Neural cell (in vitro differentiated cells): ENCODE measurements at regions not wholly inside any gene's neighbourhood (a gene's known extent, or its start where the extent isn't known, plus 50 kb on each side); places are given as distances from the start of the nearest gene placed in this dataset.

ENCODE experiments used
- H2AFZ ChIP-seq: fragments of 200-600, 300-800 bp; sonication (generic), shearing (Covaris generic); 2 replicates; pipeline ENCODE4 v1.6.0; 2014; ENCODE audit warnings: low read depth, mild to moderate bottlenecking, antibody characterized with exemption, low read length, moderate library complexity
- H3F3A ChIP-seq: fragments of 200-600 bp; shearing (Covaris generic); 2 replicates; pipeline ENCODE4 v1.6.1; 2016; ENCODE audit warnings: mild to moderate bottlenecking, moderate library complexity, mixed read lengths, antibody characterized with exemption, low read length; ENCODE audit not compliant: insufficient read depth, poor library complexity, severe bottlenecking
- H3K27ac ChIP-seq: fragments of 200-600, 300-800 bp; sonication (generic), shearing (Covaris generic); 2 replicates; pipeline ENCODE4 v1.5.1; 2014; ENCODE audit warnings: mild to moderate bottlenecking, low read length, moderate library complexity
- H3K27me3 ChIP-seq: fragments of 300-800, 200-600 bp; sonication (generic), shearing (Covaris generic); 2 replicates; pipeline ENCODE4 v1.6.0; 2014; ENCODE audit warnings: mild to moderate bottlenecking, low read depth, low read length, moderate library complexity; ENCODE audit not compliant: insufficient read depth
- H3K36me3 ChIP-seq: fragments of 300-800, 200-600 bp; sonication (generic), shearing (Covaris generic); 2 replicates; pipeline ENCODE4 v1.5.1; 2014; ENCODE audit warnings: mild to moderate bottlenecking, antibody characterized with exemption, low read length, moderate library complexity; ENCODE audit not compliant: insufficient read depth
- H3K4me2 ChIP-seq: fragments of 300-800, 200-600 bp; sonication (generic), shearing (Covaris generic); 2 replicates; pipeline ENCODE4 v1.6.0; 2014; ENCODE audit warnings: mild to moderate bottlenecking, low read length
- H3K4me3 ChIP-seq: fragments of 300-800, 200-600 bp; sonication (generic), shearing (Covaris generic); 2 replicates; pipeline ENCODE4 v1.5.1; 2014; ENCODE audit warnings: mild to moderate bottlenecking, low read length, moderate library complexity
- H3K79me2 ChIP-seq: fragments of 200-600 bp; shearing (Covaris generic); replicated peaks from 2 replicates; pipeline ENCODE4 v1.6.0; 2014; ENCODE audit warnings: mild to moderate bottlenecking, low read length, moderate library complexity; ENCODE audit not compliant: insufficient read depth
- H3K9ac ChIP-seq: fragments of 300-800, 200-600 bp; sonication (generic), shearing (Covaris generic); 2 replicates; pipeline ENCODE4 v1.6.1; 2016; ENCODE audit warnings: mild to moderate bottlenecking, low read length, mixed read lengths
- H3K9me2 ChIP-seq: fragments of 200-600 bp; shearing (Covaris generic); 2 replicates; pipeline ENCODE4 v1.6.1; 2016; ENCODE audit warnings: mild to moderate bottlenecking, low read length, mixed read lengths; ENCODE audit not compliant: insufficient read depth
- H3K9me3 ChIP-seq: fragments of 200-600, 300-800 bp; sonication (generic), shearing (Covaris generic); 2 replicates; pipeline ENCODE4 v1.6.1; 2016; ENCODE audit warnings: mild to moderate bottlenecking, mixed run types, low read length, moderate library complexity, mixed read lengths
- H4K20me1 ChIP-seq: fragments of 200-600 bp; shearing (Covaris generic); 2 replicates; pipeline ENCODE4 v1.6.1; 2016; ENCODE audit warnings: mild to moderate bottlenecking, mixed run types; ENCODE audit not compliant: insufficient read depth
- CTCF ChIP-seq: fragments of 450-650 bp; IDR thresholded peaks from 2 replicates; pipeline ENCODE4 v1.5.1; 2014; ENCODE audit warnings: antibody characterized with exemption, mild to moderate bottlenecking, moderate library complexity; ENCODE audit not compliant: poor library complexity, severe bottlenecking
- EP300 ChIP-seq: fragments of 450-650 bp; conservative IDR thresholded peaks from 2 replicates; pipeline ENCODE4 v1.6.1; 2014; ENCODE audit warnings: antibody characterized with exemption, mild to moderate bottlenecking, moderate library complexity; ENCODE audit not compliant: poor library complexity, severe bottlenecking
- EZH2 ChIP-seq: fragments of 200-600, 300-800 bp; shearing (Covaris generic), sonication (generic); IDR thresholded peaks from 2 replicates; pipeline ENCODE4 v1.6.1; 2014; ENCODE audit warnings: antibody characterized with exemption, low read length, borderline replicate concordance, mild to moderate bottlenecking; ENCODE audit not compliant: insufficient read depth, poor library complexity, severe bottlenecking
- MXI1 ChIP-seq: fragments of 450-650 bp; conservative IDR thresholded peaks from 2 replicates; pipeline ENCODE4 v1.6.1; 2014; ENCODE audit warnings: antibody characterized with exemption, mild to moderate bottlenecking; ENCODE audit not compliant: poor library complexity, severe bottlenecking
- POLR2AphosphoS5 ChIP-seq: IDR thresholded peaks from 2 replicates; pipeline ENCODE4 v1.6.1; 2012
- RAD21 ChIP-seq: fragments of 450-650 bp; conservative IDR thresholded peaks from 2 replicates; pipeline ENCODE4 v1.6.1; 2014; ENCODE audit warnings: antibody characterized with exemption, mild to moderate bottlenecking, moderate library complexity
- SMC3 ChIP-seq: fragments of 450-650 bp; conservative IDR thresholded peaks from 2 replicates; pipeline ENCODE4 v1.6.1; 2014; ENCODE audit warnings: antibody characterized with exemption, mild to moderate bottlenecking, moderate library complexity; ENCODE audit not compliant: poor library complexity
- TAF1 ChIP-seq: IDR thresholded peaks from 2 replicates; pipeline ENCODE4 v1.6.1; 2012; ENCODE audit warnings: low read depth
- TF ChIP-seq, protein P1 (sequence below): IDR thresholded peaks from 2 replicates; pipeline ENCODE4 v1.6.1; 2012; ENCODE audit warnings: borderline replicate concordance

DNA sequence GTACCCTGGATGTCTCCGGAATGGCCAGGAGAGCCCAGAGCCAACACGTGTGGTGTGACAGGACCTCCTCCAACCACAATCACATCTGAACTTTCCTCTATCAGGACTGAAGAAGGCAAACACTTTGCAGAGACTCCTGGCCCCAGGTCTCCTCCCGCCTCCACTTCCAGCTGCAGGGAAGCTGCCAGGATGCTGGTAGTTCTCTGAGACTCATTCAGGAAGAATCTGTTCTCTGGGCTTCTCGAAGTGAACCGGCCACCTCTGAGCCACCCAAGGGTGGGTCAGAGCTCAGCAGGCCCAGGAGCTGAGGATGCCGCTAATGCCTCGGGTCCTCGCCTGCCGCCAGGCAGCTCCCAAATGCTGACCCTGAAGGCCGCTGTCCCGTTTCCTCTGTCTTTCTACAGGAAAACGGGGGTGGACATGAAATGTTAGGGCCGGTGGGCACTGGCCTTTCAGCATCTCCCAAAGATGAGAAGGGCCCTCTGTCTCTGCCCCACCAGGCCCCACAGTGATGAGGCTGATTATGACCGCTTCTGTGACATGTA is 789.9 kb downstream of the BRD1 start:
- no peaks in the 10 kb centered on the region for H3F3A ChIP-seq
- H3K9me3 ChIP-seq = no peaks in the 10 kb centered on the region
- no peak overlapping the region for H3K9ac ChIP-seq
- H3K36me3 ChIP-seq = no peaks in the 10 kb centered on the region
- H3K9me2 ChIP-seq = no peaks in the 10 kb centered on the region
- H3K79me2 ChIP-seq = no peaks in the 10 kb centered on the region
- no peaks in the 10 kb centered on the region for H3K27me3 ChIP-seq
- no peak overlapping the region for H3K4me2 ChIP-seq
- H3K27ac ChIP-seq = no peak overlapping the region
- no peaks in the 10 kb centered on the region for H4K20me1 ChIP-seq
- no peak overlapping the region for H3K4me3 ChIP-seq
- no peak overlapping the region for H2AFZ ChIP-seq
- TF ChIP-seq, protein P1, sequence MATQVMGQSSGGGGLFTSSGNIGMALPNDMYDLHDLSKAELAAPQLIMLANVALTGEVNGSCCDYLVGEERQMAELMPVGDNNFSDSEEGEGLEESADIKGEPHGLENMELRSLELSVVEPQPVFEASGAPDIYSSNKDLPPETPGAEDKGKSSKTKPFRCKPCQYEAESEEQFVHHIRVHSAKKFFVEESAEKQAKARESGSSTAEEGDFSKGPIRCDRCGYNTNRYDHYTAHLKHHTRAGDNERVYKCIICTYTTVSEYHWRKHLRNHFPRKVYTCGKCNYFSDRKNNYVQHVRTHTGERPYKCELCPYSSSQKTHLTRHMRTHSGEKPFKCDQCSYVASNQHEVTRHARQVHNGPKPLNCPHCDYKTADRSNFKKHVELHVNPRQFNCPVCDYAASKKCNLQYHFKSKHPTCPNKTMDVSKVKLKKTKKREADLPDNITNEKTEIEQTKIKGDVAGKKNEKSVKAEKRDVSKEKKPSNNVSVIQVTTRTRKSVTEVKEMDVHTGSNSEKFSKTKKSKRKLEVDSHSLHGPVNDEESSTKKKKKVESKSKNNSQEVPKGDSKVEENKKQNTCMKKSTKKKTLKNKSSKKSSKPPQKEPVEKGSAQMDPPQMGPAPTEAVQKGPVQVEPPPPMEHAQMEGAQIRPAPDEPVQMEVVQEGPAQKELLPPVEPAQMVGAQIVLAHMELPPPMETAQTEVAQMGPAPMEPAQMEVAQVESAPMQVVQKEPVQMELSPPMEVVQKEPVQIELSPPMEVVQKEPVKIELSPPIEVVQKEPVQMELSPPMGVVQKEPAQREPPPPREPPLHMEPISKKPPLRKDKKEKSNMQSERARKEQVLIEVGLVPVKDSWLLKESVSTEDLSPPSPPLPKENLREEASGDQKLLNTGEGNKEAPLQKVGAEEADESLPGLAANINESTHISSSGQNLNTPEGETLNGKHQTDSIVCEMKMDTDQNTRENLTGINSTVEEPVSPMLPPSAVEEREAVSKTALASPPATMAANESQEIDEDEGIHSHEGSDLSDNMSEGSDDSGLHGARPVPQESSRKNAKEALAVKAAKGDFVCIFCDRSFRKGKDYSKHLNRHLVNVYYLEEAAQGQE = no peak
- no peak for TF ChIP-seq EP300
- no peak for TF ChIP-seq RAD21
- TF ChIP-seq MXI1 = no peak
- no peak for TF ChIP-seq EZH2
- TF ChIP-seq CTCF = no peak
- TF ChIP-seq TAF1 = no peak
- TF ChIP-seq SMC3 = no peak
- no peak for TF ChIP-seq POLR2AphosphoS5

DNA sequence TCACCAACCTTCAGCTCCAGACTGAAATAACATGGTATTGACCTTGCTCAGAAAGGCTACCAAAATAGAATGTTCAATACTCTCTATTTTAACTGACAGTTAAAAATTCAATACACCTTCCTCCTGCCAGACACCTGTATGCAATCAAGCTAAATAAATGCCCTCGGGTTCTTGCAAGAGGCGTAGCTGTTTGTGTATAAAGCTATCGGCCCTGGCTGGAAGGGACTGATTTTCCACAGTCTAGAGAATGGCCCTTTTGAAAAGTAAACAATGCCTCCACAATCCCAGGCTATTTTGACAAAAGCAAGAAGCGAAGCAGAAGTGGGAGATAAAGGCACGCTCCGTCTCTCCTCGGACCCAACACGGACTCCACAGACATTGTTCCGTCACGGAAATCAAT is 791.2 kb downstream of the BRD1 start:
- H3K4me3 ChIP-seq = no peak overlapping the region
- H3K79me2 ChIP-seq = no peaks in the 10 kb centered on the region
- H3F3A ChIP-seq = no peaks in the 10 kb centered on the region
- no peaks in the 10 kb centered on the region for H3K27me3 ChIP-seq
- no peak overlapping the region for H3K4me2 ChIP-seq
- no peaks in the 10 kb centered on the region for H3K36me3 ChIP-seq
- no peak overlapping the region for H2AFZ ChIP-seq
- H3K9me3 ChIP-seq = no peaks in the 10 kb centered on the region
- H3K9me2 ChIP-seq = no peaks in the 10 kb centered on the region
- H3K27ac ChIP-seq = no peak overlapping the region
- no peaks in the 10 kb centered on the region for H4K20me1 ChIP-seq
- TF ChIP-seq RAD21 = no peak
- no peak for TF ChIP-seq CTCF
- TF ChIP-seq, protein P1 = no peak
- no peak for TF ChIP-seq SMC3
- TF ChIP-seq TAF1 = no peak
- TF ChIP-seq MXI1 = no peak
- no peak overlapping the region for H3K9ac ChIP-seq
